Natural killer cell (primary cell): ENCODE measurements at regions not wholly inside any gene's neighbourhood (a gene's known extent, or its start where the extent isn't known, plus 50 kb on each side); places are given as distances from the start of the nearest gene placed in this dataset.

Source experiments
- ATAC-seq, 3 donors: fragments of 150-1000 bp in 2 of 3; fragments of 200-7000 bp in 1 of 3; cut with Tn5 transposase; 1 replicate in 1 of 3; 2 replicates in 2 of 3; pipeline ENCODE4 v1.10.0; 2021; ENCODE audit warnings: mild to moderate bottlenecking in 2 of 3, moderate library complexity in 2 of 3
- DNase-seq, 2 donors: peaks; one replicate each; pipeline versions ENCODE4 v3.0.0 to v3.0.0-alpha.2; 2013 to 2021; ENCODE audit warnings: mixed read lengths in 1 of 2
- H3K27ac ChIP-seq: one replicate; pipeline ENCODE4 v1.5.1; 2013; ENCODE audit warnings: mild to moderate bottlenecking, low read length
- H3K27me3 ChIP-seq: one replicate; pipeline ENCODE4 v1.6.1; 2013; ENCODE audit warnings: low read length; ENCODE audit not compliant: control insufficient read depth, insufficient read depth
- H3K36me3 ChIP-seq: one replicate; pipeline ENCODE4 v1.6.1; 2013; ENCODE audit warnings: low read length; ENCODE audit not compliant: control insufficient read depth, insufficient read depth
- H3K4me1 ChIP-seq: one replicate; pipeline ENCODE4 v1.6.1; 2013; ENCODE audit warnings: low read length; ENCODE audit not compliant: control insufficient read depth, insufficient read depth
- H3K4me3 ChIP-seq: one replicate; pipeline ENCODE4 v1.5.1; 2013; ENCODE audit warnings: low read length
- H3K9me3 ChIP-seq: one replicate; pipeline ENCODE4 v1.6.1; 2013; ENCODE audit warnings: low read length; ENCODE audit not compliant: control insufficient read depth, insufficient read depth
- H3K27ac Mint-ChIP-seq, 2 donors: one replicate each; pipeline ENCODE4 v1.8.0; 2022; ENCODE audit warnings: mild to moderate bottlenecking in 2 of 2, mixed read lengths in 2 of 2, moderate library complexity in 1 of 2
- H3K27me3 Mint-ChIP-seq, 2 donors: one replicate each; pipeline ENCODE4 v1.8.0; 2022; ENCODE audit warnings: low read depth in 2 of 2, mixed read lengths in 2 of 2
- H3K36me3 Mint-ChIP-seq: one replicate; pipeline ENCODE4 v1.8.0; 2022; ENCODE audit warnings: mixed read lengths
- H3K4me1 Mint-ChIP-seq, 2 donors: one replicate each; pipeline ENCODE4 v1.8.0; 2022; ENCODE audit warnings: mixed read lengths in 2 of 2
- H3K4me3 Mint-ChIP-seq: one replicate; pipeline ENCODE4 v1.8.0; 2022; ENCODE audit warnings: mild to moderate bottlenecking, moderate library complexity, mixed read lengths
- H3K9me3 Mint-ChIP-seq, 2 donors: one replicate each; pipeline ENCODE4 v1.8.0; 2022; ENCODE audit warnings: mixed read lengths in 2 of 2
- CTCF ChIP-seq: fragments of 200-600 bp; IDR thresholded peaks from one replicate; pipeline ENCODE4 v1.8.0; 2022; ENCODE audit warnings: antibody characterized with exemption
- WGBS: methylation state at CpG from one replicate; pipeline ENCODE4 v1.1.7; 2013; ENCODE audit warnings: missing lambda C conversion rate; ENCODE audit not compliant: insufficient coverage; 5-methylcytosine and 5-hydroxymethylcytosine counted together
- intact Hi-C: fragments of 100-400 bp; cut with micrococcal nuclease; formaldehyde crosslinking; loops from one replicate; pipeline ENCODE4 v1.14.2; 2022

GRCh38 chr5:3145641-3146040 lies 394.2 kb upstream of the IRX2 start:
- no peak overlapping the region for H3K27ac Mint-ChIP-seq
- Histone ChIP-seq H3K27ac (no peak overlapping the region), H3K4me3 (no peak overlapping the region), H3K4me1 (no peaks in the 10 kb centered on the region), H3K9me3 (peaks cover 2% of the 10 kb centered on the region), H3K27me3 (no peaks in the 10 kb centered on the region), H3K36me3 (no peaks in the 10 kb centered on the region)
- H3K27me3 Mint-ChIP-seq: no peaks in the 10 kb centered on the region
- peaks cover 7 to 21% of the 10 kb centered on the region in 2 donors for H3K9me3 Mint-ChIP-seq
- 87% methylated on average over 5 of the region's 5 CpGs for WGBS
- no peak for TF ChIP-seq CTCF
- DNase-seq (no peak), ATAC-seq (no peak)
- intact Hi-C loops: no loop called here
- no peak overlapping the region for H3K4me3 Mint-ChIP-seq
- no peaks in the 10 kb centered on the region for H3K4me1 Mint-ChIP-seq
- no peaks in the 10 kb centered on the region for H3K36me3 Mint-ChIP-seq

DNA sequence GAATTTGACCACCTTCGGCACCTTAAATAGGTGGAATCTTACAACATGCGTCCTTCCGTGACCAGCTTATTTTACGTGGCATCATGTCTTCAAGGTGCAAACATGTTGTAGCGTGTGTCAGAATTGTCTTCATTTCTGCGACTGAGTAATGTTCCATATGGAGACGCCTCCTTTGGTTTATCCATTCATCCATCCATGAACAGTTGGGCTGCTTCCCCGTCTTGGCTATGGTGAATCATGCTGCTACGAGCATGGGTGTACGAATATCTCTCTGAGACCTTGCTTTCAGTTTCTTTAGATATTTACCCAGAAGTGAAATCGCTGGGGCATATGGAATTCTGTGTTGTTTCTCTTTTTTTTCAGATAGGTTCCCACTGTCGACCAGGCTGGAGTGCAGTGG lies 391.9 kb upstream of the IRX2 start:
- WGBS: 93% methylated on average over 12 of the region's 12 CpGs
- no peaks in the 10 kb centered on the region for H3K27me3 ChIP-seq
- DNase-seq (no peak), ATAC-seq (no peak)
- no peak overlapping the region for H3K4me3 ChIP-seq
- Mint-ChIP-seq H3K27me3 (no peaks in the 10 kb centered on the region), H3K9me3 (peaks cover 7 to 16% of the 10 kb centered on the region in 2 donors), H3K4me1 (no peaks in the 10 kb centered on the region), H3K36me3 (no peaks in the 10 kb centered on the region), H3K27ac (no peak overlapping the region), H3K4me3 (no peak overlapping the region)
- no peaks in the 10 kb centered on the region for H3K36me3 ChIP-seq
- H3K27ac ChIP-seq: no peak overlapping the region
- no peak for TF ChIP-seq CTCF
- intact Hi-C loops: no loop called here
- H3K4me1 ChIP-seq: no peaks in the 10 kb centered on the region
- H3K9me3 ChIP-seq: no peaks in the 10 kb centered on the region

GRCh38 chr5:3142261-3143027 lies 391.0 kb upstream of the IRX2 start:
- intact Hi-C loops: no loop called here
- TF ChIP-seq CTCF: no peak
- H3K36me3 Mint-ChIP-seq: no peaks in the 10 kb centered on the region
- no peaks in the 10 kb centered on the region for H3K27me3 ChIP-seq
- H3K4me3 Mint-ChIP-seq: no peak overlapping the region
- H3K4me1 Mint-ChIP-seq: no peaks in the 10 kb centered on the region
- no peaks in the 10 kb centered on the region for H3K36me3 ChIP-seq
- ATAC-seq: no peak
- H3K9me3 Mint-ChIP-seq: peaks cover 7 to 9% of the 10 kb centered on the region in 2 donors
- H3K27me3 Mint-ChIP-seq: no peaks in the 10 kb centered on the region
- H3K4me1 ChIP-seq: no peaks in the 10 kb centered on the region
- 83% methylated on average over 24 of the region's 25 CpGs for WGBS
- H3K4me3 ChIP-seq: no peak overlapping the region
- H3K27ac Mint-ChIP-seq: no peak overlapping the region
- no peak overlapping the region for H3K27ac ChIP-seq
- no peaks in the 10 kb centered on the region for H3K9me3 ChIP-seq
- no peak for DNase-seq

- no peak overlapping the region for H3K4me3 ChIP-seq
- no peak for TF ChIP-seq CTCF
- H3K4me1 Mint-ChIP-seq: no peaks in the 10 kb centered on the region
- no peaks in the 10 kb centered on the region for H3K36me3 ChIP-seq
- WGBS: 89% methylated on average over 7 of the region's 7 CpGs
- no peaks in the 10 kb centered on the region for H3K36me3 Mint-ChIP-seq
- ATAC-seq (no peak), DNase-seq (no peak)
- H3K4me3 Mint-ChIP-seq: no peak overlapping the region
- H3K27ac Mint-ChIP-seq: no peak overlapping the region
- no peaks in the 10 kb centered on the region for H3K27me3 ChIP-seq
- H3K27ac ChIP-seq: no peak overlapping the region
- H3K9me3 ChIP-seq: peaks cover 2% of the 10 kb centered on the region
- peaks cover 4 to 5% of the 10 kb centered on the region in 2 donors for H3K9me3 Mint-ChIP-seq
- intact Hi-C loops: no loop called here
- no peaks in the 10 kb centered on the region for H3K4me1 ChIP-seq
- H3K27me3 Mint-ChIP-seq: no peaks in the 10 kb centered on the region
Observed at GRCh38 chr5:3140117-3140516, 388.6 kb upstream of the IRX2 start.
